IMR-90 (cell line): ENCODE measurements at regions not wholly inside any gene's neighbourhood (a gene's known extent, or its start where the extent isn't known, plus 50 kb on each side); places are given as distances from the start of the nearest gene placed in this dataset.

Source experiments
- ATAC-seq: fragments of 200-7000 bp; cut with Tn5 transposase; 2 replicates; pipeline ENCODE4 v1.9.1; 2020; ENCODE audit warnings: low read depth, mild to moderate bottlenecking, moderate library complexity
- BruUV-seq: library from RNA; stranded (reverse); fragments of 400-500 nt; replicated peaks from 2 replicates; lab custom pipeline; 2021; lab: Mats Ljungman, UMichigan
- CTCF ChIA-PET: fragments of 300-600 bp; formaldehyde crosslinking; extraction: SDS; loops from one replicate; lab custom pipeline; 2021; ENCODE audit warnings: antibody characterized with exemption; lab: Yijun Ruan, JAX
- POLR2A ChIA-PET: fragments of 300-600 bp; sonication (Branson Sonifier 250); formaldehyde crosslinking; loops from one replicate; lab custom pipeline; 2022; ENCODE audit warnings: antibody characterized with exemption; ENCODE audit not compliant: unreplicated experiment; lab: Charles Lee
- DNase-seq: peaks from one replicate; pipeline ENCODE4 v3.0.0; 2013
- H2AFZ ChIP-seq: replicated peaks from 2 replicates; pipeline ENCODE3; 2013; ENCODE audit warnings: low read length, mild to moderate bottlenecking; ENCODE audit not compliant: poor library complexity
- H2AK5ac ChIP-seq: 2 replicates; pipeline ENCODE4 v1.6.1; 2013; ENCODE audit warnings: low read depth, low read length, inconsistent platforms
- H2AK9ac ChIP-seq: replicated peaks from 2 replicates; pipeline ENCODE3; 2013; ENCODE audit warnings: mild to moderate bottlenecking, low read depth, low read length, moderate library complexity; ENCODE audit not compliant: poor library complexity
- H2BK120ac ChIP-seq: 2 replicates; pipeline ENCODE4 v1.6.1; 2013; ENCODE audit warnings: low read depth, low read length, inconsistent platforms
- H2BK15ac ChIP-seq: 3 replicates; pipeline ENCODE4 v1.6.1; 2013; ENCODE audit warnings: low read depth, low read length, inconsistent platforms
- H2BK20ac ChIP-seq: 2 replicates; pipeline ENCODE4 v1.6.1; 2013; ENCODE audit warnings: low read depth, mild to moderate bottlenecking, inconsistent platforms, low read length, moderate library complexity
- H2BK5ac ChIP-seq: 2 replicates; pipeline ENCODE4 v1.6.1; 2013; ENCODE audit warnings: mild to moderate bottlenecking, low read depth, low read length, inconsistent platforms; ENCODE audit not compliant: poor library complexity, severe bottlenecking
- H3K14ac ChIP-seq: replicated peaks from 2 replicates; pipeline ENCODE4 v1.6.1; 2013; ENCODE audit warnings: low read depth, low read length, inconsistent platforms
- H3K18ac ChIP-seq: 2 replicates; pipeline ENCODE4 v1.6.1; 2013; ENCODE audit warnings: low read depth, low read length, control low read depth
- H3K23ac ChIP-seq: 2 replicates; pipeline ENCODE4 v1.6.1; 2013; ENCODE audit warnings: low read depth, low read length, inconsistent platforms
- H3K27ac ChIP-seq: 2 replicates; pipeline ENCODE4 v1.5.1; 2013; ENCODE audit warnings: mild to moderate bottlenecking, control low read depth, low read length; ENCODE audit not compliant: insufficient read depth
- H3K27me3 ChIP-seq: 2 replicates; pipeline ENCODE4 v1.6.1; 2013; ENCODE audit warnings: low read length; ENCODE audit not compliant: control insufficient read depth, insufficient read depth
- H3K36me3 ChIP-seq: 2 replicates; pipeline ENCODE4 v1.6.1; 2013; ENCODE audit warnings: low read length, mixed read lengths; ENCODE audit not compliant: control insufficient read depth, insufficient read depth
- H3K4ac ChIP-seq: 2 replicates; pipeline ENCODE4 v1.6.1; 2013; ENCODE audit warnings: low read depth, low read length, inconsistent platforms
- H3K4me1 ChIP-seq: 2 replicates; pipeline ENCODE4 v1.6.1; 2013; ENCODE audit warnings: low read length, mixed read lengths; ENCODE audit not compliant: control insufficient read depth, insufficient read depth
- H3K4me2 ChIP-seq: 2 replicates; pipeline ENCODE4 v1.6.1; 2013; ENCODE audit warnings: low read depth, mild to moderate bottlenecking, control low read depth, low read length, moderate library complexity
- H3K4me3 ChIP-seq: 2 replicates; pipeline ENCODE4 v1.5.1; 2013; ENCODE audit warnings: low read depth, mild to moderate bottlenecking, control low read depth, low read length, moderate library complexity; ENCODE audit not compliant: insufficient read depth
- H3K56ac ChIP-seq: 2 replicates; pipeline ENCODE4 v1.6.1; 2013; ENCODE audit warnings: low read length, inconsistent platforms; ENCODE audit not compliant: insufficient read depth; ENCODE audit errors: extremely low read depth
- H3K79me1 ChIP-seq, 2 experiments: 2 replicates each; pipeline ENCODE4 v1.6.1; 2013; ENCODE audit warnings: low read length in 2 of 2, inconsistent platforms in 1 of 2, low read depth in 1 of 2
- H3K9ac ChIP-seq: 2 replicates; pipeline ENCODE4 v1.6.1; 2013; ENCODE audit warnings: low read depth, low read length, control low read depth
- H3K9me1 ChIP-seq: 2 replicates; pipeline ENCODE4 v1.6.1; 2013; ENCODE audit warnings: low read length, inconsistent platforms; ENCODE audit not compliant: insufficient read depth
- H3K9me3 ChIP-seq: 2 replicates; pipeline ENCODE4 v1.6.1; 2013; ENCODE audit warnings: low read length; ENCODE audit not compliant: control insufficient read depth, insufficient read depth
- H4K20me1 ChIP-seq: 2 replicates; pipeline ENCODE4 v1.6.1; 2013; ENCODE audit warnings: low read length, inconsistent platforms; ENCODE audit not compliant: insufficient read depth
- H4K5ac ChIP-seq: 2 replicates; pipeline ENCODE4 v1.6.1; 2013; ENCODE audit warnings: mild to moderate bottlenecking, low read depth, low read length, control low read depth
- H4K8ac ChIP-seq, 2 experiments: 2 replicates each; pipeline ENCODE4 v1.6.1; 2013; ENCODE audit warnings: low read depth in 2 of 2, low read length in 2 of 2, control low read depth in 1 of 2, inconsistent platforms in 1 of 2
- H4K91ac ChIP-seq: 2 replicates; pipeline ENCODE4 v1.6.1; 2013; ENCODE audit warnings: low read depth, low read length, inconsistent platforms; ENCODE audit not compliant: insufficient read depth
- MAFK ChIP-seq: IDR thresholded peaks from 2 replicates; pipeline ENCODE4 v1.6.1; 2012; ENCODE audit warnings: low read depth, low read length, improper control_type of control experiment
- POLR2A ChIP-seq: IDR thresholded peaks from 2 replicates; pipeline ENCODE4 v1.6.1; 2012; ENCODE audit warnings: mild to moderate bottlenecking, low read depth, low read length
- RFX5 ChIP-seq: IDR thresholded peaks from 2 replicates; pipeline ENCODE4 v1.8.0; 2012; ENCODE audit warnings: low read depth, mild to moderate bottlenecking, low read length, moderate library complexity
- WGBS, 2 experiments: methylation state at CpG; one replicate each; pipeline versions ENCODE4 v1.1.5 to v1.1.7; 2013; ENCODE audit warnings: missing lambda C conversion rate in 2 of 2; ENCODE audit not compliant: insufficient read length in 1 of 2; ENCODE audit errors: extremely low coverage in 2 of 2; 5-methylcytosine and 5-hydroxymethylcytosine counted together
- dilution Hi-C: fragments of 300-500 bp; cut with HindIII; formaldehyde crosslinking; loops from one replicate; pipeline ENCODE4 v1.14.3; 2018; ENCODE audit warnings: low sequenced_read_pairs; ENCODE audit not compliant: unreplicated experiment
- in situ Hi-C: fragments of 300-500 bp; cut with MboI; formaldehyde crosslinking; loops from 3 replicates; pipeline ENCODE4 v1.14.3; 2019; ENCODE audit warnings: low sequenced_read_pairs, inconsistent platforms, mixed read lengths
- intact Hi-C: fragments of 100-400 bp; cut with micrococcal nuclease; formaldehyde crosslinking; loops from 2 replicates; pipeline ENCODE4 v1.10.0; 2022

DNA sequence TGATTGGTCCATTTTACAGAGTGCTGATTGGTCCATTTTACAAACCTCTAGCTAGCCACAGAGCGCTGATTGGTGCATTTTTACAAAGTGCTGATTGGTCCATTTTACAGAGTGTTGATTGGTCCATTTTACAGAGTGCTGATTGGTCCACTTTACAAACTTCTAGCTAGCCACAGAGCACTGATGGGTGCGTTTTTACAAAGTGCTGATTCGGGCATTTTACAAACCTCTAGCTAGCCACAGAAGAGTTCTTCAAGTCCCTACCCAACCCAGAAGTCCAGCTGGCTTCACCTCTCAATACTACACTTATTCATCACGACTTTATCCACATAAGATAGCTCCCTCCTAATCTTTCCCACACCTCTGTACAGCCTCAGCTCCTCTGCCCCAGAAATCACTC lies 899.8 kb downstream of the TUSC7 start:
- Histone ChIP-seq H2BK5ac (no peak overlapping the region), H3K18ac (no peak overlapping the region), H4K91ac (no peak overlapping the region), H3K79me1 (no peaks in the 10 kb centered on the region), H3K4ac (no peak overlapping the region), H3K27me3 (no peaks in the 10 kb centered on the region), H3K36me3 (no peaks in the 10 kb centered on the region), H2AK9ac (no peak overlapping the region), H3K56ac (no peak overlapping the region), H3K4me3 (no peak overlapping the region), H3K14ac (no peak overlapping the region), H3K9ac (no peak overlapping the region), H3K23ac (no peak overlapping the region), H2BK15ac (no peak overlapping the region), H2AFZ (no peak overlapping the region), H2BK20ac (no peak overlapping the region), H3K4me2 (no peak overlapping the region), H4K8ac (no peak overlapping the region), H3K4me1 (no peaks in the 10 kb centered on the region; the same call in 1 of the 2 replicates), H4K20me1 (no peaks in the 10 kb centered on the region), H2BK120ac (no peak overlapping the region), H3K9me1 (no peaks in the 10 kb centered on the region), H3K9me3 (no peaks in the 10 kb centered on the region), H2AK5ac (no peak overlapping the region), H3K27ac (no peak overlapping the region), H4K5ac (no peak overlapping the region)
- BruUV-seq: no TSS peak
- ATAC-seq (no peak), DNase-seq (no peak)
- TF ChIP-seq MAFK (peak; percentile 92), POLR2A (no peak), RFX5 (no peak)
- dilution Hi-C loops (no loop called here), intact Hi-C loops (no loop called here), in situ Hi-C loops (no loop called here)
- CTCF ChIA-PET: no interaction called here
- WGBS, 2 experiments: 65% methylated on average over 2 of the region's 4 CpGs; no CpG with 5 or more reads in 1 of the 2 experiments
- POLR2A ChIA-PET: no interaction called here
